D721Med (cell line): ENCODE measurements at regions not wholly inside any gene's neighbourhood (a gene's known extent, or its start where the extent isn't known, plus 50 kb on each side); places are given as distances from the start of the nearest gene placed in this dataset.

Experiments
- DNase-seq: peaks from one replicate; pipeline ENCODE4 v3.0.0; 2011; ENCODE audit warnings: low spot score; ENCODE audit not compliant: insufficient read length
- FAIRE-seq: peaks from 2 replicates; lab custom pipeline; 2011; peaks lifted over from hg19 to GRCh38; lab: Jason Lieb, UNC
- CTCF ChIP-seq: IDR thresholded peaks from 2 replicates; pipeline ENCODE4 v1.5.1; 2012; ENCODE audit warnings: mild to moderate bottlenecking, control low read depth; ENCODE audit not compliant: insufficient read depth; ENCODE audit errors: missing control alignments

DNA sequence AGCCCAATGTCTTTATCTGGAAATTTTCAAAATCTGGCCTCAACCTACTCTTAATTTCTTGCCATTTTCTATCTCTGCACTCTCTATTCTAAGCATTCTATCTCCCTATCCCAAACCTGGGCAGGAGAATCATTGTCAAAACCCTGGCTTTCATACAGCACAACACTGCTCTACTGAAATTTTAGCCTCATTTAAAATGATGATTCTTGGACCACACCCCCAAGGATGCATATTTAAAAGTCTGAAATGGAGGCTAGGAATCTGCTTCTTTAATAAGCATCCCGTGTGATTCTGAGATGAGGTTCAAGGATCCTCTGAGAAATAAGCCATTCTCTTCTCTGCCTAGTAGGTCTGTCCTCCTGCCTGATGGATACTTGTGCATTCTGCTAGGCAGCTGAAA, 50.8 kb upstream of the EGR2 start:
- FAIRE-seq: no peak
- no peak for TF ChIP-seq CTCF
- no peak for DNase-seq

GRCh38 chr10:62866451-62866850, 50.3 kb upstream of the EGR2 start:
- no peak for TF ChIP-seq CTCF
- FAIRE-seq: no peak

More at GRCh38 chr10:62866451-62866850, 50.3 kb upstream of the EGR2 start:
- DNase-seq: no peak
